Right ventricle myocardium superior (tissue), 1 donor: ENCODE measurements at regions not wholly inside any gene's neighbourhood (a gene's known extent, or its start where the extent isn't known, plus 50 kb on each side); places are given as distances from the start of the nearest gene placed in this dataset.
"Not testable (repeated sequence)": the region's sequence is repeated elsewhere in the genome, so short reads cannot be mapped to it uniquely, and the experiment has no call there.

Source experiments
- ATAC-seq: fragments of 200-7000 bp; cut with Tn5 transposase; one replicate; pipeline ENCODE4 v1.9.1; 2020; ENCODE audit warnings: mild to moderate bottlenecking; ENCODE audit not compliant: poor library complexity
- DNase-seq: peaks from one replicate; pipeline ENCODE4 v3.0.0-alpha.2; 2020
- intact Hi-C: fragments of 100-400 bp; cut with DNase I; formaldehyde crosslinking; loops from one replicate; pipeline ENCODE4 v1.11.2; 2022
- donor health status: DM: no; HTN: yes; CAD: no; lungs with severe emphysema.

DNA sequence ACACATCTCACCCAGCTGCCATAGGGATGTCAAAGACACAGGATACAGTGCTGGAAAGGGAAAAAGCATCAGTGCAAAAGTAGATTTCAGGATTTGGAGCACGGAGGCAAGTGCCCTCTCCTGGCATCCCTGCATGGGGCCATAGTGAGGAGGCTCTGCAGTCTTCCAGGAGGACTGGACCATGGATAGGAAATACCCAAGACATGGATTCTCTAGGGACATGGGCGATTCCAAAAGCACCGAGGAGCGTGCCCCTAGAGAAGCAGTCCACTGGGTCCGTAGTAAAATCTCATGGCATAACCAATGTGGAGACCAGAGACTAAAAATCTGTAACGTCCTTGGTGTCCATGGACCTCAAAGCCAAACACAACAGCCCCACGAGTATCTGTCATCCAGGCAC lies 818.2 kb downstream of the KCNJ18 start:
- ATAC-seq (no peak), DNase-seq (no peak)
- intact Hi-C loops, result no loop called here

DNA sequence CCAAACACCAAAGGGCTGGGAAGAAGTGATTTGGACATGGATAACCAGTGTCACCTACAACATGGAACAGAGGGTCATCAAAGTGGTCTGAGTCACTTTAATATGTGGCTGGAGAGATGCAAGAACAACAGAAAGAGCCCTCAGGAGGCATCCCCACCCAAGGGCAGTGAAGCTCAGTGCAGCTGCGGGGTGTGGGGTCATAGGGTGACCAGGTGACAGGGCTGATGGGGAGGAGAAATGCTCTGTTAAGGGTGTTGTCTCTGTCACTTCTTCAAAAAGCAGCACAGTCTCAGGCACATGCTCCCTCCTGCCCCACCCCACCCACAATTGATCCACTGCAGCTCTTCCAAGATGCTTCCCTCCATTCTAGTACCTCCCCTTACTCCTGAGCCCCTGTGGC lies 819.1 kb downstream of the KCNJ18 start:
- intact Hi-C loops, result no loop called here

DNA sequence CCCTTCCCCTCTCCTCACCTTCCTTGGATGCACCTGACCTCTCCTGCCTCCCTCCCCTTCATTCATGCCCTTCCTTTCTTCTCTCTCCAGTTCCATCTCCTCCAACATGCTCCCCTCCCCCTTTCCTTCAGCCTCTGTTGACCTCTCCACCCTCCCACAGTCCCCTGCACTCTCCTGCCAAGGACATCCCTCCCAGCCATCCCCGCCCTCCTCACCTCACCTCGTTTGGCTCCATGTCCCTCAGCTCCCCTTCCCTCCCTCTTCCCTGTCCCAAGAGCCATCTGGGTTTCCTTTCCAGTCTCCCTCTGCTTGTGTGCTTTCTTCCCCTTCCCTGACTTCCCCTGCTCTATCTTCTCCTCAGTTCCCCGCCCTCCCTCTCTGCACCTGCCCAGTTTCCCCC lies 819.7 kb downstream of the KCNJ18 start:
- no peak for ATAC-seq
- no peak for DNase-seq
- intact Hi-C loops, result no loop called here

More for the DNA sequence above, 819.1 kb downstream of the KCNJ18 start:
- ATAC-seq (no peak), DNase-seq (no peak)

DNA sequence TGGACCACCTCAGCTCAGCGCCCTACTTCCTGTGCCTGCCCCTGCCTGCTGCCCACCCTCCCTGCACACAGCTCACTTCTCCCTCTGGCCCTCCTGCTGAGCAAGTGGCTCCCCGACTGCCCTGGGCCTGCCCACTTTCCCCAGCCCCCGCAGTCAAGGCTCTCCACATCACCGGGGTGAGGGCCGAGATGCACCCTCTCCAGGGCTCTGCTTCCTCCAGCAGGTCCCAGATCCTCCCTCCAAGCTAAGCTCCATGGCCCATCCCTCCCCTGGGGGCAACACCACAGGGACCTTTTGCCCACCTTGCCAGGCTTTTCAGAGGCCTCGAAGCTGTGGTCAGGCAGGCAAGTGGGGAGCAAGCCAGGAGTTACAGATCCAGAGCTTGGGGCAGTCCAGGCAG lies 820.2 kb downstream of the KCNJ18 start:
- DNase-seq (no peak), ATAC-seq (no peak)
- intact Hi-C loops, result no loop called here

DNA sequence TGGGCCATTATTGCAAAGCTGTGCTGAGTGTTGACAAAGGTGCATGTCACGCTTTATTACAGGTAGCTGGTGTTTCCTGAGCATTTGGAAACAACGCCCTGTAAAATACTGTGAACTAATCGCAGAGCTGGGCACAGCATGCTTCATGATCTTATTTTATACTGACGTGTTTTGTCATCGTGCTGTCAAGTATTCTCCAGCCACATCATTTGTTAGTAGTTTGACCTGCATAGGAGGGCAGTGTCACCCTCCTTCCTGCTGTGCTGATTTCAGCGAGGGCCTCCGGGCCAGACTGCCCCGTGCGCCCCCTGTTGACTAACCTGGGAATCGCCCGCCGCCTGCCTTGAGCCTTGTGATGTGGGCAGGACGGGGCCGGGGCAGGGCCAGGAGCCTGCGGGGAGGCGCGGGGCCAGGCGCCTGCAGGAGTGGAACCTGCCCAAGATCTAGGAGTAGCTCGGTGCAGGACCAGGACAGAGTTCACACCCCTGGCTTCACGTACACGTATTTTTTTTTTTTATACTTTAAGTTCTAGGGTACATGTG lies 820.7 kb downstream of the KCNJ18 start:
- ATAC-seq (no peak), DNase-seq (no peak)
- intact Hi-C loops, result no loop called here

DNA sequence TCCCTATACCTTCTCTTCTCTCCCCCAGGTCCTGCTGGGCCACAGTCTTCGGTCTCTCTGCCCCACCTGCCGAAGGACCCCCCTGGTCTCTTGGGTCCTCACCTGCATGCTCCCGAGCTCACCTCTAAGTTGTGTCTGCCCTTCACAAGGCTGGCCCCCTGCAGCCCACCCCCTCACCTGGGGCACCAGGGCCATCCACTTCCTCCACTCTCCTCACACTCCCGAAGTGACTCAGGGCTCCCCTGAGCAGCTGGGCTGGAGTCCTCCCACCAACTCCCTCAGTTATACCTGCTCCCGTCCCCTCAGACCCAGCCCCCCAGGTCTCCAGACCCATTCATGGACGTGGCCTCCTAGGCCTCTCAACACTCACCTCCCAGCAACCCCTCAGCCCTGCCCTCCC lies 822.0 kb downstream of the KCNJ18 start:
- intact Hi-C loops, result no loop called here
- DNase-seq (no peak), ATAC-seq (no peak)

DNA sequence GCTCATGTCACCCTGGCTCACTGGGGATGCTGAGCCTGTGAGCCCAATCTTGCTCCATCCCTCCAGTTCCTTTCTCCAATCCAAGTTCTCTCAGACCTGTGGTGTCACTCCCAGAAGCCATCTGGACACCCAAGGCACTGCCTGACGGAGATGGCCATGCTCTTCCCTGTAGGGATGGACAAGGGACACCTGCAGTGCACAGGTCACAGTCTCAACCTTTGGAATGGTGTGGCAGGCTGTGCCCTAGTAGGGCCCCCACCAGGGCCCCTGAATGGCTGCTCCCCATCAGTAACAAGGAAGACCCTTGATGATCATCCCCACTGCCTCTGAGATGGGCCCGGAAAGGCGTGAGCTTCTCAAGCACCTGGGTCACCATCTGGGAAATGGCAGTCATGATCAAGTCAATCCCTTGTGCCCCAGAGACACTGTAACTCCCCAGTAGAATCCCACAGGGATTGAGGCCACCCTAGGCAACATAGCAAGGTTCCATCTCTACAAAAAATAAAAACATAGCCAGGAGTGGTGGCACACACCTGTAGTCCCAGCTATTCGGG lies 822.5 kb downstream of the KCNJ18 start:
- DNase-seq (no peak), ATAC-seq (no peak)
- intact Hi-C loops, result no loop called here

DNA sequence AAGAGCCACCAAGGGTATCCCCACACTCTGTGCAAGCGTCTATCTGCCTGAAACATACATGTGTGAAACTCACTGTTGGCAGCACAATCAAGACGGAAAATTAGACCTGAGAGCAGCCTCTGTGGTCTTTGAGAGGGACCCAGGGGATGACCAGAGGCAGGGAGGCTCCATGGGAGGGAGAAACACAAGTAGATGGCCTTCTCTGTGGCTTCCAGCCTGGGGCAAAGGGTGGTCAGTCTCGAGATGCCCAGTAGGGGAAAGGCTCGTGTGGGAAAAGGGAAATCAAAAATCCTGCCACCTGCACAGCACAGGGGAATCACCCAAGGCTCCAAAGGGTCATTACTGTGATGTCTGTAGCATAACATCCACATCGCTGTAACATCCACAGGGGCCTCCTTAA lies 823.3 kb downstream of the KCNJ18 start:
- DNase-seq (no peak), ATAC-seq (no peak)
- intact Hi-C loops, result no loop called here

DNA sequence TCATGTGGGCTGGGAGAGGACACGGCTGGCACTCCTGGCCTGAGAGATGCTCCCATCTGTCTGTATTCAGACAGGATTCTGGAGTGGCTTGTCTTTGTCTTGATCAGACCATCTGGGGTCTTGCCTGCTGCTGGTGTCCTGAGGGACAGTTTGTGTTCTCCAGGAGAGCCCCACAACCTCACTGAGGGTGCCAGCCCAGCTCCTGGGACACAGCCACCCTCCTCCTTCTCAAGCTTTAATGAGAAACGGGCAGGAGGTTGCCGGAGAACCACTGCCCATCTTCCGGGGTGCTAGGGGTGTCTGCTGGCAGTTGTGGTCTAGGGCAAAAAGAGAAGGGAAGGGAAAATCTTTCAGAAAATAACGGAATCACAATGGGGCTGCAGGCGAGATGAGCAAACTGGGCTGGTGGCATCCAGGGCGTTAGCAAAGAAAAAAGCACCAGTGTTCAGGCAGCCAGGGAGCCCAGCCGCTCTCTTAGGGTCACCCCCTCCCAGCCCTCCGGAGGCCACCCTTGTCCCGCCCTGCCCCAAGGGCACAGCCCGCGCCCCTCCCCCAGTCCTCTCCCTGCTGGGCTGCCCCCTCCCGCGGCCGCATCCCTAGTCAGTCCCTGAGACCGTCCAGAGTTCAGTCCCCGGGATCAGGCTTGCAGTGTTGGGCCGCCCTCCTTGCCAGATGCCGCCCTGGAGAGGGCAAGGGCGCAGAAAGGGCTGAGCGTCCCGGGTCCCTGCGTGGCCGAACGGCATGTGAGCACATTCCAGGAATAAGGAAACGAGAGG lies 824.7 kb downstream of the KCNJ18 start:
- ATAC-seq (no peak), DNase-seq (no peak)
- intact Hi-C loops, result no loop called here

DNA sequence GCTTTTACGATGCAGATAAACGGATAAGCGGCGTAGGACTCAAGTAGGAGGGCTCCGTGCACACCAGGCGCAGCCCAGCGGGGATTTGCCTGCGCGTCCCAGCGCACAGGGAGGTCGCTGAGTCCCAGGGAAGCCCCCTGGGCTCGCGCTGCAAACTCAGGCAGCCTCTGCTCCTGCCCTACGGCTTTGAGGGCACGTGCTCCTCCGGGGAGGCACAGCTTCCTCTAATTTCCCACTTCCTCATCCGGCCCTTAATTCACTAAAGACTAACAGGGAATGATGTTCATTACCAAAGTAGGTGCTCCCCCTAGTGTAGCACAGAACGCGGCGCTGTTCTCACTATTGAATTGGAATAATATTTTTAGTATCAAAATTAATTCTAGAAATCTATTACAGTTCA lies 825.4 kb downstream of the KCNJ18 start:
- intact Hi-C loops, result no loop called here
- no peak for ATAC-seq
- no peak for DNase-seq

DNA sequence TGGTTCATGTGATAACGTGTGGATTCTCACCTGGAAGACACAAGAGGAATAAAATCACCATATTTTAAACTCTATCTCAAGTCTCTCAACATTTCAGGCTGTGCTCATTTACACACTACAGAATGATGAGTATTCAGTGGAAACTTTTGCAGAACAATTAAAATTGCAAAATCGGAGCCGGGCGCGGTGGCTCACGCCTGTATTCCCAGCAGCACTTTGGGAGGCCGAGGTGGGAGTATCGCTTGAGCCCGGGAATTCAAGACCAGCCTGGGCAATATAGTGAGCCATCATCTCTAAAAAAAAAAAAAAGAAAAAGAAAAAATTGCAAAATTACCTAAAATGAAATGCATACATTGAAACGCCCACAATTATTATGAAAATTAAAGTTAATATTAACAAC lies 825.9 kb downstream of the KCNJ18 start:
- DNase-seq (no peak), ATAC-seq (no peak)
- intact Hi-C loops, result no loop called here

DNA sequence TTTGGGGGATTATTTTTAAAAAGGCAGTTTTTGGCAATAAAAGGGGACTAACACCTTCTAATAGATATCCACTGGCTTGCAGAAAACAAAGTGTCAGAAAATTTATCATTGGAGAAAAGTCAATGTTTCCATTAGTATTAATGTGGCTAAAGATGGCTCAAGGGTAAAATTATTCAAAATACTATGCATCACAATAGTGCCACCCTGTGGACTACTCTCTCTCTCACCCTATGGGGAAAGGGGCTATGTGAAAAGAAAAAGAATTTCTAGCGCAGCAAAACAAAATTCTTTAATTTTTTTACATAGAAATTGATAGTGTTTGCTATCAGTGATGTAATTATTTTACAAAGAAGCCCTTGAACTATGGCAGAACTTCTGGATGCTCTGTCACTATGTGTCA lies 856.5 kb downstream of the KCNJ18 start:
- intact Hi-C loops, ATAC-seq, DNase-seq: not testable (repeated sequence)

DNA sequence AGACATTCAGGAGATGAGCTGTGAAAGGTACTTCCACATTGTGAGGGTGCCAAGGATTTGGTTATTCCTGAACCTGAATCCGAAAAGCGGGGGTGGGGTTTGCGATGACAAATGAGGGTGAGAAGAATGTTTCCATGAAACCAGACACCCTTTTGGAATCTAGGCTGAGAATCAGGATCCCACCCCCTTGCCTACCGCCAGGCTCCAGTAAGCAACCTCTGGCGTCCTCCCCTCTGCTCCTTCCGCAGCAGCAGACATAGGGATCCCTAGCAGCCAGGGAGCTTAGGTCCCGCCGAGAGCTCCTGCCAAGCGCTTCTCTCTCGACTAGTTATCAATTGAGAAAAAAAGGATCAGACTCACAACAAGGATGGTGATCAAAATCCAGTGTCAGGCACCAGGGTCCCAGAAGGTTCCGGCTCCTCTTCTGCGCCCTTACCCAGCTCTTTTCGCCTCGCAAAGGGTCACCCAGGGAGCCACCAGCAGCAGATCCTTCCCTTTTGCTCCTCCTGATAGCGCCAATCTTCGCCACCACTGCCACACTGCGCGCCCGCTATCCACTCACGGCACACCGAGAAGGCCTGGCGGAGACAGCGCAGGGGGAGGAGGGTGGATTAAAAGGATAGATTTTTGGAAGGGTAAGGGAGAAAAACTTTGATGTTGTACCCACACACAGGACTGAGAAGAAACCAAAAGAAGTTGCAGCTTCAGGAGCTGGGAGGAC lies 859.5 kb downstream of the KCNJ18 start:
- intact Hi-C loops, DNase-seq, ATAC-seq: not testable (repeated sequence)

DNA sequence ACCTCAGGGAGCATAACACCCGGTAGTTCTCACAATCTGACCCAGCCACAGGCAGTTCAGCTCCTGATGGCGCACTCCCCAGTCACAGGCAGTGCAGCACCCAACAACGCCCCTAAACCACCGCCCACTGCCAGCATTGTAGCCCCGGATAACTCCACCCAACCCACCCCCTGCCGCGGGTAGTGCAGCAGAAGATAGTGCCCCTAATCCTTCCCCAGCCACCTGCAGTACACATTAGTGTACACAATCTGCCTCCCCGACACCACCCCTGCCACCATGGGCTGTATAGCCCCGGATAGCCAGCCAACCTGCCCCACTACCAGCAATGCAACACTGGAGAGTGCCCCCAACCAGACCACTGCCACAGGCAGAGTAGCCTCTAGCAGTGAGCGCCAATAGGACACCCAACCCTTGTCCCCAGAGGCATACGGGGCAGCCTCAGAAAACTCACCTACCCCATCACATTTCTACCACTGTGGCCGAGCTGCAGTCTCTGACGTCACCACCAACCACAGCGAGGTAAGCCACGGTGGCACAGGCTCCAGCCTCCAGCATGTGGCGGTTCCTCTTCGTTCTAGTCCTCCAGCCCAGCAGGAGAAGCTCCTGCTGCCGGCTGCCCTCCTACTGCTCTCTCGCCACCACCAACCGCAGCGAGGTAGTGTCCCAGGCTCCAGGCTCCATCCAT lies 877.3 kb downstream of the KCNJ18 start:
- ATAC-seq (no peak), DNase-seq (no peak)
- intact Hi-C loops, result no loop called here

DNA sequence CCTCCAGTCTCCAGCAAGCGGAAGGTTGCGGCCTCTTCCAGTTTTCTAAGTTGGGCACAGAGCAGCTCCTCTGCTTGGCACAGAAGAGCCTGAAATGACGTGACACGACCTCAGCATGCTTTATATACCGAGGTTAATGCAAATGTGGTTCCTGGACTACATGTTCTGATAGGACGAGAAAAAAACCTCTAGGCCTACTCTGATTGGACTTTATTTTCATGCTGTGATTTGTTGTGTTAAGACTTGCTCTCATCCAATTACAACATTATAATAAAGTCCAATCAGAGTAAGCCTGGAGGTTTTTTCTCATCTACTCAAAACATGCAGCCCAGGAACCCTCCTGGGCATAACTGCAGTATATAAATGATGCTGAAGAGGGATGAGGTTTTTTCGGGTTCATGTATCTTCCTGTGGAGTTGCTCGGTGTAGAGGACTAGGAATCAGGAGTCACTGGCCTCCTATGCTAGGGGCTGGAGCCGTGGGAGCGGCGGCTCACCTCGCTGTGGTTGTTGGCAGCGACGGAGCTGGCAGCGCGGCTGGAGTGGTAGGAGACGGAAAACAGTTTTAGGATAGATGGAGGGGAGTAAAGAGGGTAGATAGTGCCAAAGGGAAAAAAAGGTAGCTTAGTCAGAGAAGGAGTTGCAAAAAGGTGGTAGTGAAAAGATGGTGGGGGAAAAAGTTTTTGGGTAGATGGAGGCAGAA lies 878.0 kb downstream of the KCNJ18 start:
- no peak for ATAC-seq
- no peak for DNase-seq
- intact Hi-C loops, result no loop called here

DNA sequence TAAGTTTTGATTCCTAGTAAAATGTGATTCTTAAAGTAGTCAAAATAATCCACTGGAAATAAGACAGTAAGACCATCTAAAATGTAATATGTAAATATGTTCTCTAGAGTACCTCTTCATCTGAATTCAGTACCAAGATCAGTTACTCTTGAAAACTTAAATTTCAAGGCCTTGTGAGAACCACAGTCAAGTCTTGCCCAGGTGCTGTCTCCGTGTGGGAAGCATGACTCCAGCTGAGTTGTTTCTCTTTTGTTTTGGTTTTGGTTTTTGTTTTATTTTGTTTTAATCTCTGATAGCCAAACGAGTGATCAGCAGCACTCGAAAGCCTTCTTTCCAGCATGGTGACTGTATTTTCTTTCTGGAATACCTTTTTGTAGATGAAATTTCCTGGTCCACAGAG lies 907.0 kb downstream of the KCNJ18 start:
- intact Hi-C loops, result no loop called here
- ATAC-seq, result no peak
- no peak for DNase-seq

DNA sequence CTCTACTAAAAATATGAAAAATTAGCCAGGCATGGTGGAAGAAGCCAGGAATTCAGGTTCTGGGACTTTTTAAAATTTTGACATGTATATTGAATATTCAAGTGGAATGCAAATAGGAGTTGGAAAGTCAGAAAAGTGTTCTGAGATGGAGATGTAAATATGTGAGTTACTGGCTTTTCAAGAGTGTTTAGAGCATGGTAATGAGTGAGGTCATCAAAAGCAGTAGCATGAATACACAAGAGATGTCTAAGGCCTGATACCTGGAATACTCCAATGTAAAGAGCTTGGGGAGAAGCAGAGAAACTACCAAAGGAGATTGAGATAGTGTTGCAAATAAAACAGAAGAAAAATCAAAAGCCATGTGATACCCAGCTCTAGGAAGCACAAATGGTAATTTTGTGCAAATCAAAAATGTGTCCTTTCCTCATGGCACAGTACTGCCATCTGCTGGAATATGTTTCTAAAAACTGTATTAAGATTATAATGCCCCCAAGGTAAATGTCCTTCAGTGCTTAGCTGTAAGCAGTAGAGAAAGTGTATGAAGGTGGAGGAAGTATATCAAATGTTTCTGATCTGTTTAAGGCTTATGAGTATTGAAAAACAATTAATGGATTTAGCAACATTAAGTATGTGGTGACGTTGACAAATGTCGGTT lies 908.4 kb downstream of the KCNJ18 start:
- intact Hi-C loops, result no loop called here
- DNase-seq, result no peak
- ATAC-seq, result no peak
